ENCODE measurements at regions not wholly inside any gene's neighbourhood (a gene's known extent, or its start where the extent isn't known, plus 50 kb on each side); places are given as distances from the start of the nearest gene placed in this dataset.

- no peak for TF ChIP-seq CTCF (conservative IDR thresholded peaks at IDR 0.05 in 1 of 2, IDR thresholded peaks at IDR 0.05 in 1 of 2; ENCODE audit: low read depth in 1 of 2, low read length in 2 of 2)
- TF ChIP-seq EZH2 (IDR thresholded peaks at IDR 0.05; ENCODE audit: low read length, missing control alignments), result no peak
These were observed 268.6 kb upstream of the PTGER4 start for GRCh38 chr5:40410964-40411635.

Data from fibroblast of lung (primary cell).